MCF 10A (cell line): ENCODE measurements at regions not wholly inside any gene's neighbourhood (a gene's known extent, or its start where the extent isn't known, plus 50 kb on each side); places are given as distances from the start of the nearest gene placed in this dataset.
"Not testable (repeated sequence)": the region's sequence is repeated elsewhere in the genome, so short reads cannot be mapped to it uniquely, and the experiment has no call there.

Experiments used
- BruUV-seq: library from RNA; stranded (reverse); fragments of 400-500 nt; replicated peaks from 2 replicates; lab custom pipeline; 2021; lab: Mats Ljungman, UMichigan
- CTCF ChIA-PET: fragments of 300-600 bp; sonication (Branson Sonifier 250); formaldehyde crosslinking; extraction: SDS; loops from one replicate; lab custom pipeline; 2021; ENCODE audit warnings: antibody characterized with exemption, inconsistent platforms; lab: Yijun Ruan, JAX
- POLR2A ChIA-PET: fragments of 300-600, 350-650 bp; sonication (Branson Sonifier 250); formaldehyde crosslinking; extraction: SDS; loops from one replicate; lab custom pipeline; 2020; ENCODE audit warnings: antibody characterized with exemption, inconsistent platforms; lab: Yijun Ruan, JAX
- DNase-seq: peaks from one replicate; pipeline ENCODE4 v3.0.0-alpha.2; 2018; ENCODE audit not compliant: unreplicated experiment
- H3K27ac Mint-ChIP-seq: one replicate; pipeline ENCODE4 v1.8.0; 2022; ENCODE audit warnings: mild to moderate bottlenecking, low read depth, mixed read lengths; ENCODE audit not compliant: unreplicated experiment
- H3K27me3 Mint-ChIP-seq: one replicate; pipeline ENCODE4 v1.8.0; 2022; ENCODE audit warnings: mixed read lengths; ENCODE audit not compliant: insufficient read depth, unreplicated experiment
- H3K36me3 Mint-ChIP-seq: one replicate; pipeline ENCODE4 v1.8.0; 2022; ENCODE audit warnings: mild to moderate bottlenecking, moderate library complexity, mixed read lengths; ENCODE audit not compliant: insufficient read depth, unreplicated experiment
- H3K4me1 Mint-ChIP-seq: one replicate; pipeline ENCODE4 v1.8.0; 2022; ENCODE audit warnings: mixed read lengths; ENCODE audit not compliant: insufficient read depth, unreplicated experiment
- H3K4me3 Mint-ChIP-seq: one replicate; pipeline ENCODE4 v1.8.0; 2022; ENCODE audit warnings: mild to moderate bottlenecking, moderate library complexity, mixed read lengths; ENCODE audit not compliant: unreplicated experiment
- H3K9me3 Mint-ChIP-seq: one replicate; pipeline ENCODE4 v1.8.0; 2022; ENCODE audit warnings: mixed read lengths; ENCODE audit not compliant: unreplicated experiment
- CTCF ChIP-seq: fragments of 200-600 bp; IDR thresholded peaks from one replicate; pipeline ENCODE4 v1.8.0; 2022; ENCODE audit warnings: antibody characterized with exemption, mild to moderate bottlenecking; ENCODE audit not compliant: unreplicated experiment
- intact Hi-C: fragments of 100-400 bp; cut with micrococcal nuclease; formaldehyde crosslinking; loops from 2 replicates; pipeline ENCODE4 v1.14.1; 2022

- no peak for TF ChIP-seq CTCF
- BruUV-seq = no TSS peak
- Mint-ChIP-seq H3K9me3 (peaks cover 7% of the 10 kb centered on the region), H3K36me3 (no peaks in the 10 kb centered on the region), H3K27me3 (no peaks in the 10 kb centered on the region), H3K27ac (no peak overlapping the region), H3K4me1 (peaks cover 5% of the 10 kb centered on the region), H3K4me3 (no peak overlapping the region)
- POLR2A ChIA-PET = interaction anchor here (0.5 kb wide), 1 partner anchor 330 kb away, joined by 3 read pairs; no protein-coding TSS in a partner anchor
- no peak for DNase-seq
- intact Hi-C loops = no loop called here
- CTCF ChIA-PET = interaction anchor here (0.6 kb wide), 1 partner anchor 367 kb away, joined by 3 read pairs; no protein-coding TSS in a partner anchor
Measured at GRCh38 chr10:3559527-3559926, 225.5 kb downstream of the KLF6 start.

DNA sequence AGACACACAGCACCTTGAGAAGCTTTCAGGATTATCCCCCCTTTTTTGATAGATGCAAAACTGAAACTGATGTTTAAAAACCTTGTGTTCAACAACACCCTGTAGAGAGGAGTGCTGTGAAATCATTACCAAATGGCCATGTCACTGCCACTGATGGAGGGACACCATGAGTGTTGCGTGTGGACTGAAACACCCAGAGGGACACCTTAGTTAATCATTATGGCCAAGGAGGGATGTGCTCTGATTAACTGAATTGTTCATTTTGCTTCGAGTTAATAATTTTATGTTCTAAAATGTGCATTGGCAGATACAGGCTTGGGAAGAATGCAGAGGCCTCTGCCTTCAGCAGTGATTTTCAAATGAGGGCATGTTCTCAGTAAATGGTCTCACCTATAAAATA is 226.0 kb downstream of the KLF6 start:
- ChIA-PET POLR2A (no interaction called here), CTCF (interaction anchor here (0.6 kb wide), 1 partner anchor 367 kb away, joined by 3 read pairs; no protein-coding TSS in a partner anchor)
- no peak overlapping the region for H3K27ac Mint-ChIP-seq
- DNase-seq = no peak
- no peak overlapping the region for H3K4me3 Mint-ChIP-seq
- TF ChIP-seq CTCF = no peak
- H3K27me3 Mint-ChIP-seq = no peaks in the 10 kb centered on the region
- H3K36me3 Mint-ChIP-seq = no peaks in the 10 kb centered on the region
- H3K9me3 Mint-ChIP-seq = peaks cover 7% of the 10 kb centered on the region
- intact Hi-C loops = no loop called here
- H3K4me1 Mint-ChIP-seq = peaks cover 5% of the 10 kb centered on the region
- no TSS peak for BruUV-seq

GRCh38 chr10:3556191-3557017 is 228.6 kb downstream of the KLF6 start:
- H3K4me3 Mint-ChIP-seq, BruUV-seq, intact Hi-C loops, H3K4me1 Mint-ChIP-seq, POLR2A ChIA-PET, H3K27me3 Mint-ChIP-seq, H3K36me3 Mint-ChIP-seq, H3K27ac Mint-ChIP-seq, CTCF ChIA-PET, H3K9me3 Mint-ChIP-seq: not testable (repeated sequence)
- DNase-seq = peak; percentile 41

- ChIA-PET POLR2A (interaction anchor here (0.5 kb wide), 1 partner anchor 505 kb away, joined by 3 read pairs; no protein-coding TSS in a partner anchor), CTCF (no interaction called here)
- Mint-ChIP-seq H3K4me3 (no peak overlapping the region), H3K9me3 (peaks cover 7% of the 10 kb centered on the region), H3K27me3 (no peaks in the 10 kb centered on the region), H3K27ac (no peak overlapping the region), H3K4me1 (peaks cover 5% of the 10 kb centered on the region), H3K36me3 (no peaks in the 10 kb centered on the region)
- DNase-seq = no peak
- BruUV-seq = no TSS peak
- intact Hi-C loops = no loop called here
- no peak for TF ChIP-seq CTCF
Measured at GRCh38 chr10:3554121-3554522, 230.9 kb downstream of the KLF6 start.
